HL-60 (cell line): ENCODE measurements at regions not wholly inside any gene's neighbourhood (a gene's known extent, or its start where the extent isn't known, plus 50 kb on each side); places are given as distances from the start of the nearest gene placed in this dataset.

Source experiments
- DNase-seq, 2 experiments: peaks; one replicate each; pipeline ENCODE4 v3.0.0-alpha.2; 2010 to 2020; ENCODE audit warnings: low read depth in 1 of 2, low spot score in 1 of 2
- H3K27ac ChIP-seq: fragments of 250-450 bp; sonication (Bioruptor Pico); replicated peaks from 2 replicates; pipeline ENCODE4 v1.5.1; 2020; ENCODE audit warnings: mild to moderate bottlenecking, moderate library complexity
- H3K27me3 ChIP-seq: fragments of 250-450 bp; sonication (Bioruptor Pico); 2 replicates; pipeline ENCODE4 v1.5.1; 2021; ENCODE audit warnings: mild to moderate bottlenecking, moderate library complexity; ENCODE audit not compliant: insufficient read depth, poor library complexity, severe bottlenecking
- H3K4me3 ChIP-seq: replicated peaks from 2 replicates; pipeline ENCODE4 v1.5.1; 2011; ENCODE audit warnings: mild to moderate bottlenecking, control low read depth, low read length; ENCODE audit not compliant: insufficient read depth
- CTCF ChIP-seq: IDR thresholded peaks from one replicate; pipeline ENCODE4 v1.5.1; 2011; ENCODE audit warnings: low read length, control low read depth, inconsistent platforms; ENCODE audit not compliant: insufficient read depth
- GABPA ChIP-seq: IDR thresholded peaks from 2 replicates; pipeline ENCODE4 v1.6.1; 2012; ENCODE audit warnings: low read depth
- POLR2AphosphoS5 ChIP-seq: IDR thresholded peaks from 2 replicates; pipeline ENCODE4 v1.6.1; 2012; ENCODE audit warnings: low read depth
- SPI1 ChIP-seq: IDR thresholded peaks from 2 replicates; pipeline ENCODE4 v1.6.1; 2012; ENCODE audit warnings: low read depth, mild to moderate bottlenecking, borderline replicate concordance
- TF ChIP-seq, protein P1 (sequence below): IDR thresholded peaks from 2 replicates; pipeline ENCODE4 v1.6.1; 2012; ENCODE audit warnings: low read depth; ENCODE audit not compliant: insufficient replicate concordance

DNA sequence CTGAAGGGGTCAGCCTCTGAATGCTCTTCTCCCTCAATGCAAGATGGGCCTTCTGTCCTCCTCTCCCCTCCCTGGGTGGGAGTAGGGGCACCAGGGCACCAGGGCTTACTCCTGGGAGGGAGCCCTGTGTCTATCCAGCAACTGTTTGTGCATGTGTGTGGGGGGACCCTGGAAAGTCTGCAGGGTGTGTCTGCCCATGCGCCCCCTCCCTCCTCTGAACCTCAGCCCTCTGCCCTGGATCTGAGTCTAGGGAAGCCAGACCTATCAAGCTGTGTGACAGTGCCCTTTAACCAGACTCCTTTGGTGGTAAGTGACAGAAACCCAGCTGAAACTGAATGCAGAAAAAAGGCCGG lies 213.3 kb upstream of the ZNF536 start:
- Histone ChIP-seq H3K27ac (no peak overlapping the region), H3K4me3 (no peak overlapping the region), H3K27me3 (no peaks in the 10 kb centered on the region)
- no peak for DNase-seq
- TF ChIP-seq POLR2AphosphoS5 (no peak), GABPA (no peak), CTCF (no peak), SPI1 (no peak)
- TF ChIP-seq, protein P1, sequence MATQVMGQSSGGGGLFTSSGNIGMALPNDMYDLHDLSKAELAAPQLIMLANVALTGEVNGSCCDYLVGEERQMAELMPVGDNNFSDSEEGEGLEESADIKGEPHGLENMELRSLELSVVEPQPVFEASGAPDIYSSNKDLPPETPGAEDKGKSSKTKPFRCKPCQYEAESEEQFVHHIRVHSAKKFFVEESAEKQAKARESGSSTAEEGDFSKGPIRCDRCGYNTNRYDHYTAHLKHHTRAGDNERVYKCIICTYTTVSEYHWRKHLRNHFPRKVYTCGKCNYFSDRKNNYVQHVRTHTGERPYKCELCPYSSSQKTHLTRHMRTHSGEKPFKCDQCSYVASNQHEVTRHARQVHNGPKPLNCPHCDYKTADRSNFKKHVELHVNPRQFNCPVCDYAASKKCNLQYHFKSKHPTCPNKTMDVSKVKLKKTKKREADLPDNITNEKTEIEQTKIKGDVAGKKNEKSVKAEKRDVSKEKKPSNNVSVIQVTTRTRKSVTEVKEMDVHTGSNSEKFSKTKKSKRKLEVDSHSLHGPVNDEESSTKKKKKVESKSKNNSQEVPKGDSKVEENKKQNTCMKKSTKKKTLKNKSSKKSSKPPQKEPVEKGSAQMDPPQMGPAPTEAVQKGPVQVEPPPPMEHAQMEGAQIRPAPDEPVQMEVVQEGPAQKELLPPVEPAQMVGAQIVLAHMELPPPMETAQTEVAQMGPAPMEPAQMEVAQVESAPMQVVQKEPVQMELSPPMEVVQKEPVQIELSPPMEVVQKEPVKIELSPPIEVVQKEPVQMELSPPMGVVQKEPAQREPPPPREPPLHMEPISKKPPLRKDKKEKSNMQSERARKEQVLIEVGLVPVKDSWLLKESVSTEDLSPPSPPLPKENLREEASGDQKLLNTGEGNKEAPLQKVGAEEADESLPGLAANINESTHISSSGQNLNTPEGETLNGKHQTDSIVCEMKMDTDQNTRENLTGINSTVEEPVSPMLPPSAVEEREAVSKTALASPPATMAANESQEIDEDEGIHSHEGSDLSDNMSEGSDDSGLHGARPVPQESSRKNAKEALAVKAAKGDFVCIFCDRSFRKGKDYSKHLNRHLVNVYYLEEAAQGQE, result no peak

DNA sequence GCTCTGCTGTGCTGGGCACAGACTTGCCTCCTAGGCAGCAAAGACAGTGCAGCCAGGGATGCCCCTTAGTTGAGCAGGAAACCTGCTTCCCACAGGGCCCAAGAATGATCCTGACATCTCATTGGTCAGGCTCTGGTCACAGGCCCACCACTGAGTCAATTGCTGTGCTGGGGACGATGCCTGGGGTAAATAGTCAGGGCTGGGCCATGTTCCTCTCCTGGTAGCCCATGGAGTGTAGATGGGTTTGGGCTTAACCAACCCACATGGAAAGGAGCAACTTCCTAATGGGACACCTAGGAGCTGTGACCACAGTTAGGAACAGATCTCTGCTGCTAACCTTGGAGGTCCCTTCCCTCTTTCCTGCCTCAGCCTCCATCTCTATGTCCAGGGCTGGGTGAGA lies 212.5 kb upstream of the ZNF536 start:
- H3K4me3 ChIP-seq, result no peak overlapping the region
- DNase-seq, result no peak
- H3K27me3 ChIP-seq, result no peaks in the 10 kb centered on the region
- no peak for TF ChIP-seq POLR2AphosphoS5
- TF ChIP-seq, protein P1, result no peak
- no peak for TF ChIP-seq GABPA
- no peak for TF ChIP-seq CTCF
- no peak for TF ChIP-seq SPI1
- no peak overlapping the region for H3K27ac ChIP-seq

GRCh38 chr19:30160426-30160825 lies 211.8 kb upstream of the ZNF536 start:
- no peaks in the 10 kb centered on the region for H3K27me3 ChIP-seq
- no peak for DNase-seq
- TF ChIP-seq CTCF (no peak), POLR2AphosphoS5 (no peak)
- H3K27ac ChIP-seq, result no peak overlapping the region
- no peak overlapping the region for H3K4me3 ChIP-seq

- H3K4me3 ChIP-seq, result no peak overlapping the region
- no peaks in the 10 kb centered on the region for H3K27me3 ChIP-seq
- no peak overlapping the region for H3K27ac ChIP-seq
- no peak for DNase-seq
- TF ChIP-seq CTCF, result no peak
- no peak for TF ChIP-seq SPI1
- TF ChIP-seq GABPA, result no peak
- TF ChIP-seq POLR2AphosphoS5, result no peak
- TF ChIP-seq, protein P1, result no peak
Observed at GRCh38 chr19:30161021-30161655, 211.0 kb upstream of the ZNF536 start.
